Vagina (tissue), 2 donors: ENCODE measurements at regions not wholly inside any gene's neighbourhood (a gene's known extent, or its start where the extent isn't known, plus 50 kb on each side); places are given as distances from the start of the nearest gene placed in this dataset.
"Not testable (repeated sequence)": the region's sequence is repeated elsewhere in the genome, so short reads cannot be mapped to it uniquely, and the experiment has no call there.

Source experiments
- DNase-seq, 2 donors: peaks; one replicate each; pipeline ENCODE4 v3.0.0-alpha.2; 2017; ENCODE audit errors: extremely low spot score in 2 of 2
- H3K27ac ChIP-seq: fragments of 200-600 bp; sonication (generic); one replicate; pipeline ENCODE4 v1.5.1; 2019
- H3K27me3 ChIP-seq: fragments of 200-600 bp; sonication (generic); one replicate; pipeline ENCODE4 v1.5.1; 2019
- H3K36me3 ChIP-seq, 2 donors: fragments of 200-600 bp; sonication (generic); one replicate each; pipeline ENCODE4 v1.5.1; 2017 to 2019
- H3K4me1 ChIP-seq: fragments of 200-600 bp; sonication (generic); one replicate; pipeline ENCODE4 v1.5.1; 2019
- H3K4me3 ChIP-seq, 2 donors: fragments of 200-600 bp; sonication (generic); 1 replicate in 1 of 2; 2 replicates in 1 of 2; pipeline ENCODE4 v1.5.1; 2016 to 2019
- H3K9me3 ChIP-seq: fragments of 200-600 bp; sonication (generic); one replicate; pipeline ENCODE4 v1.5.1; 2019
- POLR2A ChIP-seq, 2 donors: fragments of 450-650 bp; IDR thresholded peaks; one replicate each; pipeline ENCODE4 v1.6.1; 2017; ENCODE audit warnings: antibody characterized with exemption in 2 of 2, mild to moderate bottlenecking in 2 of 2, moderate library complexity in 2 of 2
- POLR2AphosphoS5 ChIP-seq, 2 donors: sonication (generic); formaldehyde crosslinking; IDR thresholded peaks; one replicate each; pipeline ENCODE4 v1.9.0; 2017; ENCODE audit warnings: antibody characterized with exemption in 2 of 2, mild to moderate bottlenecking in 2 of 2, low read depth in 1 of 2; ENCODE audit not compliant: insufficient read depth in 1 of 2
- intact Hi-C: fragments of 100-400 bp; cut with DNase I; formaldehyde crosslinking; loops from one replicate; pipeline ENCODE4 v1.15.1; 2023
- TF ChIP-seq, protein P1 (sequence below), 3 experiments: fragments of 450-650 bp in 2 of 3; fragments of 200-600 bp in 1 of 3; sonication (generic) in 1 of 3; IDR thresholded peaks; one replicate each; pipeline ENCODE4 v1.5.1; 2017 to 2019; ENCODE audit warnings: antibody characterized with exemption in 3 of 3, mild to moderate bottlenecking in 2 of 3, moderate library complexity in 2 of 3

DNA sequence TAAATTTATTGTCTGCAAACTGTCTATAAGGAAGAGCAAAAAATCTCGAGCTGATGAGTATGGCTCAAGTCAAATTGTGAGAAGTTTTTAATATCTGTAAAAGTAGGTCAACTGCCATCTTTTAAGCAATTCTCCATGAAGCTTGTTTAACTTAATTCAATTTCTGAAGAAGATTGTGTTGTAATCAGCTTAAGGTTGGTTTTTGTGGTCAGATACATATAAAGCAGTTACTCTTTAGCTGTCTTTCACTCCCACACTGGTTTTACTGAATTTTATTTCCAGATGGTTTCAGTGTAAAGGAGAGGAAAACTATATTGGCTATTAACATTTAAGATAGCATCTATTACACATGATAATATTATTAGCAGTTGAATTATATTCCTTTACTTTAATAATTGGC lies 1165.1 kb downstream of the SLC16A7 start:
- no peak overlapping the region for H3K4me3 ChIP-seq
- TF ChIP-seq POLR2A (IDR thresholded peaks at IDR 0.05), result no peak
- TF ChIP-seq, protein P1, sequence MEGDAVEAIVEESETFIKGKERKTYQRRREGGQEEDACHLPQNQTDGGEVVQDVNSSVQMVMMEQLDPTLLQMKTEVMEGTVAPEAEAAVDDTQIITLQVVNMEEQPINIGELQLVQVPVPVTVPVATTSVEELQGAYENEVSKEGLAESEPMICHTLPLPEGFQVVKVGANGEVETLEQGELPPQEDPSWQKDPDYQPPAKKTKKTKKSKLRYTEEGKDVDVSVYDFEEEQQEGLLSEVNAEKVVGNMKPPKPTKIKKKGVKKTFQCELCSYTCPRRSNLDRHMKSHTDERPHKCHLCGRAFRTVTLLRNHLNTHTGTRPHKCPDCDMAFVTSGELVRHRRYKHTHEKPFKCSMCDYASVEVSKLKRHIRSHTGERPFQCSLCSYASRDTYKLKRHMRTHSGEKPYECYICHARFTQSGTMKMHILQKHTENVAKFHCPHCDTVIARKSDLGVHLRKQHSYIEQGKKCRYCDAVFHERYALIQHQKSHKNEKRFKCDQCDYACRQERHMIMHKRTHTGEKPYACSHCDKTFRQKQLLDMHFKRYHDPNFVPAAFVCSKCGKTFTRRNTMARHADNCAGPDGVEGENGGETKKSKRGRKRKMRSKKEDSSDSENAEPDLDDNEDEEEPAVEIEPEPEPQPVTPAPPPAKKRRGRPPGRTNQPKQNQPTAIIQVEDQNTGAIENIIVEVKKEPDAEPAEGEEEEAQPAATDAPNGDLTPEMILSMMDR (IDR thresholded peaks at IDR 0.05), result no peak
- TF ChIP-seq POLR2AphosphoS5 (IDR thresholded peaks at IDR 0.05; ENCODE audit: insufficient read depth in 1 of 2, low read depth in 1 of 2), result no peak

DNA sequence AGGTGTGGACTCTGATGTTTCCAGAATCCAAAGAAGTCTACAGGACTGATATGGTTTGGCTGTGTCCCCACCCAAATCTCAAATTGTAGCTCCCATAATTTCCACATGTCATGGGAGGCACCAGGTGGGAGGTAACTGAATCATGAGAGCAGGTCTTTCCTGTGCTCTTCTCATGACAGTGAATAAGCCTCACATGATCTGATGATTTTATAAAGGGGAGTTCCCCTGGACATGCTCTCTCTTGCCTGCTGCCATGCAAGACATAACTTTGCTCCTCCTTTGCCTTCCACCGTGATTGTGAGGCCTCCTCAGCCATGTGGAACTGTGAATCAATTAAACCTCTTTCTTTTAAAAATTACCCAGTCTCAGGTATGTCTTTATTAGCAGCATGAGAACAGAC lies 1205.3 kb downstream of the SLC16A7 start:
- H3K36me3 ChIP-seq, H3K27ac ChIP-seq, H3K4me3 ChIP-seq, H3K27me3 ChIP-seq, H3K4me1 ChIP-seq, H3K9me3 ChIP-seq, DNase-seq, intact Hi-C loops: not testable (repeated sequence)

More for the DNA sequence above, 1165.1 kb downstream of the SLC16A7 start:
- intact Hi-C loops, result no loop called here
- DNase-seq, result no peak
- Histone ChIP-seq H3K9me3 (no peaks in the 10 kb centered on the region), H3K4me1 (no peaks in the 10 kb centered on the region), H3K27me3 (no peaks in the 10 kb centered on the region), H3K27ac (no peak overlapping the region), H3K36me3 (no peaks in the 10 kb centered on the region)

- no peak for DNase-seq
- Histone ChIP-seq H3K9me3 (no peaks in the 10 kb centered on the region), H3K27ac (no peak overlapping the region), H3K4me3 (no peak overlapping the region), H3K36me3 (no peaks in the 10 kb centered on the region), H3K27me3 (no peaks in the 10 kb centered on the region), H3K4me1 (no peaks in the 10 kb centered on the region)
- no peak for TF ChIP-seq POLR2A (IDR thresholded peaks at IDR 0.05)
- TF ChIP-seq POLR2AphosphoS5 (IDR thresholded peaks at IDR 0.05; ENCODE audit: insufficient read depth in 1 of 2, low read depth in 1 of 2), result no peak
- TF ChIP-seq, protein P1 (IDR thresholded peaks at IDR 0.05), result no peak
- intact Hi-C loops, result no loop called here
These were observed 1207.3 kb downstream of the SLC16A7 start for GRCh38 chr12:60803147-60803546.

GRCh38 chr12:60805364-60805763 lies 1209.5 kb downstream of the SLC16A7 start:
- no peaks in the 10 kb centered on the region for H3K9me3 ChIP-seq
- intact Hi-C loops, result no loop called here
- DNase-seq, result no peak

DNA sequence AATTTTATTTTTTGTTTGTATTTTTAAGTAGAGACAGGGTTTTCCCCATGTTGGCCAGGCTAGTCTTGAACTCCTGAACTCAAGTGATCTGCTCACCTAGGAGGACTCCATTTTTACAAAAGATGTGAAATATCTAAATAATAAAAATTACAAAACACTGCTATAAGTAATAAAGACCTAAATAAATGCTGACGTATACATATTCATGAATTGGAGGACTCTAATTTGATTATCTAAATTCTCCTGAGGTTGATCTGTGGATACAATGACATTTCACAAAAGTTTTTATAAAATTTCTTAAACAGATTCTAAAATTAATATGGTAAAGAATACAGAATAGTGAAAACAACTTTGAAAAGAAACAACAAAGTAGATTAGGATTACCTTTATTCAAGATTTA lies 1224.0 kb downstream of the SLC16A7 start:
- no peaks in the 10 kb centered on the region for H3K36me3 ChIP-seq
- DNase-seq, result no peak
- no peaks in the 10 kb centered on the region for H3K27me3 ChIP-seq
- TF ChIP-seq, protein P1 (IDR thresholded peaks at IDR 0.05), result no peak
- TF ChIP-seq POLR2AphosphoS5 (IDR thresholded peaks at IDR 0.05; ENCODE audit: insufficient read depth in 1 of 2, low read depth in 1 of 2) (no peak), POLR2A (IDR thresholded peaks at IDR 0.05) (no peak)
- H3K4me3 ChIP-seq, result no peak overlapping the region
- intact Hi-C loops, result no loop called here
- no peak overlapping the region for H3K27ac ChIP-seq
- H3K4me1 ChIP-seq, result no peaks in the 10 kb centered on the region
- H3K9me3 ChIP-seq, result no peaks in the 10 kb centered on the region

More at GRCh38 chr12:60805364-60805763, 1209.5 kb downstream of the SLC16A7 start:
- Histone ChIP-seq H3K27me3 (no peaks in the 10 kb centered on the region), H3K4me3 (no peak overlapping the region), H3K36me3 (no peaks in the 10 kb centered on the region), H3K27ac (no peak overlapping the region), H3K4me1 (no peaks in the 10 kb centered on the region)
- TF ChIP-seq, protein P1 (IDR thresholded peaks at IDR 0.05), result no peak
- TF ChIP-seq POLR2A (IDR thresholded peaks at IDR 0.05), result no peak
- no peak for TF ChIP-seq POLR2AphosphoS5 (IDR thresholded peaks at IDR 0.05; ENCODE audit: insufficient read depth in 1 of 2, low read depth in 1 of 2)

- no peak for DNase-seq
- intact Hi-C loops, result no loop called here
- Histone ChIP-seq H3K27me3 (no peaks in the 10 kb centered on the region), H3K27ac (no peak overlapping the region), H3K4me1 (no peaks in the 10 kb centered on the region), H3K4me3 (no peak overlapping the region), H3K9me3 (no peaks in the 10 kb centered on the region), H3K36me3 (no peaks in the 10 kb centered on the region)
- TF ChIP-seq, protein P1 (IDR thresholded peaks at IDR 0.05), result no peak
- TF ChIP-seq POLR2A (IDR thresholded peaks at IDR 0.05), result no peak
These were observed 1226.8 kb downstream of the SLC16A7 start for GRCh38 chr12:60822580-60822979.
